ENCODE measurements at regions not wholly inside any gene's neighbourhood (a gene's known extent, or its start where the extent isn't known, plus 50 kb on each side); places are given as distances from the start of the nearest gene placed in this dataset.

DNA sequence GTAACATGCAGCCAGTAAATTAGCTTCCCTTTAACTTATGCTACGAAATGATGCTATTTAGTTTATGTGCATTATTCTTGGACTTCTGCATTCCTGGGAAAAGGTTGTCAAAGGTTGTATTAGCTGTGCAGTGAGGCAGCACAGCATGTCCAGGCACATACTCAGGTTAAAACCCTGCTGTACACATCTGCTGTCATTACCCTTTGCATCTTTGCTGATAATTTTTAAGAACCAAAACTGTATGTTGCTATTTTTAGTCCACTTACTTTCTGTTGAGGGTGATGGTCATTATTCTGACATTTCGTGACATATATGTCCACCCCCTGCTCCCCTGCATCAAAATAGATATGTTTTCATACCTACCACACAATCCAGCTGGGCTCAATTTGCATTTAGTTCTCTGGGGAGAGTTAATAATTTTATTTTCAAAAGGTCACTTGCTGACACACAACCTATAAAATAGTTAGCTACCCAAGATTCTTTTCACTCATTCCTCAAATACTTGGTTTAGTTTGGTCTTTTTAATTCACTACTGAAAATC is 142.5 kb upstream of the SPACA1 start:
- DNase-seq = no peak

GRCh38 chr6:87904011-87904410 is 143.6 kb upstream of the SPACA1 start:
- DNase-seq = no peak

- DNase-seq = no peak
These were observed 144.3 kb upstream of the SPACA1 start for GRCh38 chr6:87903323-87903722.

DNA sequence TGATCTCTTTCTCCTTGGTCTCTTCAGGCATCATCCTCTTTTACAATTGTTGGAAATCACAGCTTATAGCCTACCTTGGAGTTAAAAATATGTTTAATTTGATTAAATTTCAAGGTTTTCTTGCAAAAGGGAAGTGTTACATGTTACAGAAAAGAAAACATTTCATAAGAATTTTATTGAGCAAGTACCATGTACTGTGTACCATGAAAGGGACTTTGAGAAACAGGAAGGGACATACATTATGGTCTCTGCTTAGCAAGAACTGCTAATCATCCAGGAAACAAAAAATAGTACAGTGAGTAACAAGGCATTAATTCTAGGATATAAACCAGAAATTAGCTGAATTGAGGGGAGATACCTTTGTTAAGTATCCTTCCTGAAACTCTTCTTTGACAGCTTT is 145.3 kb upstream of the SPACA1 start:
- DNase-seq = no peak

DNA sequence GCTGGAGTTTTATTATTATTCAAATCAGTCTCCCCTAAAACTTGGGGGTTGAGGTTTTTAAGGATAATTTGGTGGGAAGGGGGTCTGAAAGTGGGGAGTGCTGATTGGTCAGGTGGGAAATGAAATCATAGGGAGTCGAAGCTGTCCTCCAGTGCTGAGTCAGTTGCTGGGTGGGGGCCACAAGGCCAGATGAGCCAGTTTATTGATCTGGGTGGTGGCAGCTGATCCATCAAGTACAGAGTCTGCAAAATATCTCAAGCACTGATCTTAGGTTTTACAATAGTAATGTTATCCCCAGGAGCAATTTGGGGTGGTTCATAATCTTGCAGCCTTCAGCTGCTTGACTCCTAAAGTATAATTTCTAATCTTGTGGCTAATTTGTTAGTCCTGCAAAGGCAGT is 146.0 kb upstream of the SPACA1 start:
- DNase-seq = no peak

- DNase-seq = no peak
These were observed 147.4 kb upstream of the SPACA1 start for GRCh38 chr6:87900160-87900698.

DNA sequence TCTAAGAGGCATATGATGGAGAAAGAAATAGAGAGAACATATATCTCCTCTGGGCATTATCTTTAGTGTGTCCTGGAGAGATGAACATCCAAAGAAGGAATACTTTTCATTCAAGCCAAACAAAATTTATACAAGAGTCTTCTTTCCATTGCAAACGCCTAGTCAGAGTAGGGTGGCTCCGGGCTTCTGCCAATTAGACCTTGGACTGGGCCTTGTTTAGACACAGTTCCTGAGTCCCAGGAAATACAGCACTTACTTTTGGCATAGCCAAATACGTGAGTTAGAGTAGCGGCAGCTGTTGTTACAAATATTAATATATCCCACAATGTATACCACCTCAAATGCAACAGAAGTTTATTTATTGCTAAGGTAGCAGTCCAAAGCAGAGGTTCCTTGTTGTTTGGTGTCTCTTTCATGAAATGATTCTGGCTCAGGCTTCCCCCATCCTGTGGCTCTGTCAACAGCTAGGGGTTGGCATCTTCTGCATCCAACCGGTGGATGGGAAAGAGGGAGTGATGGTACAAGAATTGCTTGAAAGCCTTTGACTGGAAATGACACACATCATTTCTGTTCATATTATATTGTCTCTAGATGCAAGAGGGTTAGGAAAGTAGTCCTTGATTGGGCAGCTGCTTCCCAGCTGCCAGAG is 148.0 kb upstream of the SPACA1 start:
- DNase-seq = no peak

GRCh38 chr6:87897663-87898062 is 150.0 kb upstream of the SPACA1 start:
- DNase-seq = no peak

- DNase-seq = no peak
These were observed 150.6 kb upstream of the SPACA1 start for GRCh38 chr6:87897013-87897412.

DNA sequence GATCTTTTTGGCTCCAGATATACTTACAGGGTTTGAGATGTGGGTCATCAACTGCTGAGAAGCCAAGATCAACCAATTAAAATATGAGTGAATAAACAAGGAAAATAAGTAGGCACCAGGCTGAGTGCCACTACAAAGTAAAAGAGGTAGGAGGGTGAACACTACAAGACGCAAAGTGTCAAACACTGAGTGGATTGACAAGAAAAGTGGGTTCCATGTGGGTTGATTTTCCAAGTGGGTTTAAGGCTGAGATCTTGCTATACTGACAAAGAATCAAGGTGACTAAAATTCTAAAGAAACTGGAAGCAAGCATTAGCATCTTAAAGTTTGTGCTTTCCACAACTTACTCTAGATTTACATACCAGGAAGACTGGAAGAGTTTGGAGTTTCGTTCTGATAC is 160.4 kb upstream of the SPACA1 start:
- DNase-seq = no peak

DNA sequence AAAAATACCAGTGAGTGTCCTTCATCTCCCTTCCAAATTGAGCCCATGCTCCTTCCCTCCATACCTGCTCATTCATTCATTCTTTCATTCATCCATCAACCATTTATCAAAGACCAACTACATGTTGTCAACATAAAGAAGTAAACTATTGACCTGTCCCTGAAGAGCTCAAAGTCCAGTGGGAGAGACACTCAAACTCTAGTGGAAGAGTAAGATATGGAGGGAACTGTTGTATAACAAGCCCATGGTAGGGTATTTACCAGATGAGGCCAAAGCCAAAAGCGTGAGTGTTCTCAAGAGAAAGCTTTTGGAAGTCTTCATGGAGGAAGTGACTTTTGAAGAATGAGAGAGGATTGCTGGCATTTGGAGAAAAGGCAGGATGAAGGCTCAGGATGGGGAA is 163.4 kb upstream of the SPACA1 start:
- DNase-seq = no peak

DNA sequence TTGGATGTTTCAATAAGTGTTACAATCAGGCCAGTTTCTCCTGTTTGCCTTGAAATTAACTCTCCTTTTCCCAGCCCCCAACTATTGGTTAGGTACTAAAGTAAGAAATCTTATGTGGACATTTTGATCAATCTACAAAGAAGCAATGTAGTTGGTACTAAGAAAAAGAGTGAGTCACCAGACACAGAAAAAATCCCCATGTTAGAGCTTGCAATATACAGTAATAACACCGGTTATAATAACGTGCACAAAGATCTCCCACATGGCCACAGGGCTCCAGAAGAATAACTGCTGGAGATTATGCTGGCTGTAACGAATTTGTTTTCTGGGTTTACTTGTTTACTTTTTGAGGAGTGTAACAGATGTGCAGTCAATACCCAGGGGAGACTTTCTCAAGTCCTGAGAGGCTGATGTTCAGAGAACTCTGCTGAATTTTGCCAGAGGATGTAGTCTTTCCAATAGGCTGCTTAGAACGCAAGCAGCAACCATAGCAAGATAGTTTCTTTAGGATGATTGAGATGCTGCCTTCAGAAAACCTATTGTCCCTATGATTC is 166.2 kb upstream of the SPACA1 start:
- no peak for DNase-seq

GRCh38 chr6:87879132-87879861 is 168.3 kb upstream of the SPACA1 start:
- DNase-seq = no peak

DNA sequence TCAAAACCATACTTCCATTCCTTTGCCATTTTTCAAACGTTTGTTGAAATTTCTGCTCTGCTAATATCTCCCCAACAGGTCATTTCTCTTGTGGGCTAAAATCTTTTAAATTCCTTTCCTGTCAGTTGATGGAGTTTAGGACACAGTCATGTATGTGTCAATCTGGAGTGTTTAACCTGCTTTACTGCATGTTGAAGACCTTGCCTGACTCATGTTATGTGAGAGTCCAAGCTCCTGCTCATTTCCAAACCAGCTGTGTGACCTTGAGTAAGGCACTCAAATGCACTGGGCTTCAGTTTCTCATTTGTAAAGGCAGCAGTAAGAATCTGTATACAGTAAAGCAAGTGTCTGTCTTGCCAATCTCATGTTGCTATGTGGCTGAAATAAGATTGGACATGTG is 171.9 kb upstream of the SPACA1 start:
- no peak for DNase-seq

DNA sequence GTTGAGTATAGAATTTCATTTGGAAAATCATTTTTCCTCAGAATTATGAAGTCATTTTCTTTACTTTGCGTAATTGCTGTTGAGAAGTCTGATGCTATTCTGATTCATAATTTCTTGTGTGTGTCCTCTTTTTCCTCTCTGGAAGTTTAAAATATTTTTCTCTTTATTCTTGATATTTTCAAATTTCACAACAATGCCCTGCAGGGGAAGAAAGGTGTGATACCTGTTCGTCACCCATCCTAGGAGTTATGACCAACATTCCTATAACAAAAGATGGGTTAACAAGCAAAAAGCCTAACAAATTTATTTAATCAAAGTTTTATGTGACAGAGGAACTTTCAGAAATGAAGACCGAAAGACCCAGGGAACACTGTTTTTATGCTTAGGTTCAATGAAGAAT is 171.5 kb upstream of the AKIRIN2 start:
- DNase-seq = no peak

GRCh38 chr6:87870556-87870955 is 168.5 kb upstream of the AKIRIN2 start:
- DNase-seq = no peak

GRCh38 chr6:87869064-87869905 is 167.3 kb upstream of the AKIRIN2 start:
- DNase-seq = no peak

DNA sequence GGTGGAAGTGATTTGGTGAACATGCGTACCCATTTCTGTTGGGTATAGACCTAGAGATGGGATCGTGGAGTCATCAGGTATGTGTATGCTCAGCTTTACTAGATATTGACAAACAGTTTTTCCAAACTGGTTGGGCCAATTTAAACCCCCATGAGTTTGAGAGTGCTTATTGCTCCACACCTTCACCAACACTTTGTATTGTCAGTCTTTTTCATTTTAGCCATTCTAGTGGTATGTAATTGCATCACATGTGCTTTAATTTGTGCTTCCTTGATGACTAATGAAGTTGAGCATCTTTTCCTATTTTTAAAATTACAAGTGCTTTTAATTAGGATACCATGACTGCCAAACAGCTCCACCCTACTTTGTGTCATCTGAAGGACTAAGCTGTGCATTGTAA is 158.9 kb upstream of the AKIRIN2 start:
- no peak for DNase-seq

DNA sequence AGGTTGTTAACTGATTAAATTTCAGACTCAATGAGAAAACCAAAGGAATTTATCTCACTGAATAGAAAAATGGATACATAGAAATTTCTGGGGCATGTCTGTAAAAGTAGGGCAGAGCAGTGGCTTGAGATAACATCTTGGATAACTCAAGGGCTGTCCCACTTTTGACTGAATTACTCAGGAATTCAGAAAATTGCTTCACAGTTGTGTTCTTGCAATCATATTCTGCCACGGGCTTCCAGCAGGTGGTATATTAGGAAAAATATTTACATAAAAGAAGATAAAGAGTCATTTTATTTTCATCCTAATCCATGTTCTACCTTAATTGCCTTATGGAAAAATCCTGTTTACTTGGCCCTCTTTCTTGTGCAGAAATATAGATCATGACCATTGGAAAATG is 156.4 kb upstream of the AKIRIN2 start:
- DNase-seq = no peak

DNA sequence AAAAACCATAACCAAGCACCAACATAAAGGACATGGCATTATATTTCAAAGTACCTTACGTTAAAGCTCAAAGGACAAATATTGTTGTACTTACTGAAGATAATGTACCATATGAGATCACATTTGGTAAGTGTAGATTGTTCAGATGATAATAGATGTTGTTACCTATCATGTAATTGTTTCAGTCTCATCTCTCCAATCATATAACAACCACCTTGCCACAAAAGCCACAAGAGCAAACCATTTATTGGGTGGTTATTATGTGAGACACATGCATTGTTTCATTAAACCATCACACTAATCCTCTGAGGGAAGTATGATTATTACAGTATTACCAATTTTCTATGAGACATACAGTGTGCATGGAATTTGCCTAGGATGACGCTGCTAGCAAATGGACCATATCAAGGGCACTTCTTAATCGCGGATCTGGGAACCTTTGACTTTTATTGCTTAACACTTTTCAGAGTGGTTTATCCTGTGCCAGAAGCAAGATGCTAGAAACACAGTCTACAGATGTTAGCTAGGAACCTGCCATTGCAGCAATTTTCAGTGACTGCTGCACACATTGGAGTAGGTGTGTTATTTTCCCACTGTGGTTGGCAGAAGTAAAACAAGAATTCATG is 149.8 kb upstream of the AKIRIN2 start:
- DNase-seq = no peak

DNA sequence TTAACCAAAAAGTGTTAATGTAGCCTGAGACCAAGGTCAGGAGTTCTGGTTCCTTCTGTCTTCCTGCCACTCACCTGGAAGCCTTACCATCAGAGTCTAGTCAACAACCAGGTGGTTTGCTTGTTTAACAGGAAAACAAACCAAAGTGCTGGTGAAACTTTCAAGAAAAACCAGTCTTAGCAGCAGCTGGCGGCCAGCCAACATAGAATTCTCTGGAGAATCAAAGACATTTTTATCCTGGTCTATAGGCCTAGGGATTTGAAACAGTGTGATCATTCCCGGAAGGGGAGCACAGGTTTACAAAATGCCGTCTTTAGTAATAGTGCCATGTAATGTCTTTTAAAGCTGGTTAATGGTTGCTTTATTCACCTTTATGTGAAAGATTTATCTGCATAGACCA is 146.6 kb upstream of the AKIRIN2 start:
- no peak for DNase-seq

DNA sequence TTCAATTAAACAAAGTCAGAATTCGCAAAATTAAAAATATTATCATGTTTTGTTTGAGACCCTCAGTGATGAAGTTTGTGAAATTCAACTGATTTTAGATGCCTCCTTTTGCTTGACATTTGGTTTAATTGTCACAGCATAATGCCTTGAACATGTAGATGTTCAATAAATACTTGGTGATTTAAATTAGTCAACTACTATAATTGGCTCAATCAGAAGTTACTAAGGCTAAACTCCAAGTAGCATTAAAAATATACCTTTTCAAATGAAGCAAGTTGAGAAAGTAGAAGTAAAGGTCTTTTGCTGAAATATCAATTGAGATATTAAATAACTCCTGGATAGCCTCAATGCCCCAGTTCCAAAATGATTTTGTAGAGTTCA is 145.8 kb upstream of the AKIRIN2 start:
- DNase-seq = no peak

All from effector CD8-positive, alpha-beta T cell (primary cell).